Psoas muscle (tissue), 7 donors: ENCODE measurements at regions not wholly inside any gene's neighbourhood (a gene's known extent, or its start where the extent isn't known, plus 50 kb on each side); places are given as distances from the start of the nearest gene placed in this dataset.

Source experiments
- ATAC-seq, 4 donors: fragments of 200-7000 bp; cut with Tn5 transposase; one replicate each; pipeline ENCODE4 v1.9.1; 2020; ENCODE audit warnings: moderate library complexity in 3 of 4, mild to moderate bottlenecking in 2 of 4
- DNase-seq, 2 donors: peaks; one replicate each; pipeline ENCODE4 v3.0.0-alpha.2; 2020
- H3K27ac ChIP-seq: fragments of 200-600 bp; one replicate; pipeline ENCODE4 v1.8.0; 2022
- H3K27me3 ChIP-seq, 3 donors: fragments of 200-600 bp in 1 of 3; one replicate each; pipeline versions ENCODE4 v1.6.1 to v1.8.0; 2013 to 2022; ENCODE audit warnings: low read length in 2 of 3, mild to moderate bottlenecking in 2 of 3, moderate library complexity in 1 of 3; ENCODE audit not compliant: insufficient read depth in 3 of 3
- H3K36me3 ChIP-seq, 2 donors: fragments of 200-600 bp in 1 of 2; one replicate each; pipeline versions ENCODE4 v1.6.1 to v1.8.0; 2013 to 2022; ENCODE audit warnings: low read depth in 1 of 2, mild to moderate bottlenecking in 1 of 2, moderate library complexity in 1 of 2; ENCODE audit not compliant: insufficient read depth in 1 of 2
- H3K4me1 ChIP-seq: fragments of 200-600 bp; one replicate; pipeline ENCODE4 v1.8.0; 2022
- H3K4me3 ChIP-seq: fragments of 200-600 bp; one replicate; pipeline ENCODE4 v1.8.0; 2022; ENCODE audit warnings: mild to moderate bottlenecking
- H3K9me3 ChIP-seq: fragments of 200-600 bp; one replicate; pipeline ENCODE4 v1.8.0; 2022
- WGBS, 3 donors: extraction: QIAGEN DNeasy Blood & Tissue Kit; methylation state at CpG; one replicate each; pipeline versions ENCODE4 v1.1.6 to v1.1.7; 2013; 5-methylcytosine and 5-hydroxymethylcytosine counted together
- intact Hi-C, 2 donors: fragments of 100-400 bp; cut with DNase I; formaldehyde crosslinking; loops; one replicate each; pipeline versions ENCODE4 v1.11.0 to v1.14.2; 2022
- TF ChIP-seq, protein P1 (sequence below): fragments of 200-600 bp; IDR thresholded peaks from one replicate; pipeline ENCODE4 v1.8.0; 2022; ENCODE audit warnings: antibody characterized with exemption
- donor health status: healthy with polysubstance abuse.
- donor health status: DM: no; HTN: no; CAD: no; lungs with moderate emphysema.
- donor health status: Bipolar disorder and iron deficiency.
- donor health status: healthy.
- donor health status: DM: yes; HTN: yes; CAD: no.
- donor health status: DM: no; HTN: no; CAD: no.
- donor health status: DM: yes; HTN: yes; CAD: no.

- Histone ChIP-seq H3K36me3 (no peaks in the 10 kb centered on the region), H3K27ac (no peak overlapping the region), H3K4me1 (no peaks in the 10 kb centered on the region), H3K9me3 (no peaks in the 10 kb centered on the region), H3K4me3 (no peak overlapping the region), H3K27me3 (no peaks in the 10 kb centered on the region)
- WGBS, 3 donors = 92 to 98% (median 93%) methylated on average over 2 of the region's 2 CpGs
- no peak for ATAC-seq
- no peak for DNase-seq
- intact Hi-C loops = no loop called here
- TF ChIP-seq, protein P1, sequence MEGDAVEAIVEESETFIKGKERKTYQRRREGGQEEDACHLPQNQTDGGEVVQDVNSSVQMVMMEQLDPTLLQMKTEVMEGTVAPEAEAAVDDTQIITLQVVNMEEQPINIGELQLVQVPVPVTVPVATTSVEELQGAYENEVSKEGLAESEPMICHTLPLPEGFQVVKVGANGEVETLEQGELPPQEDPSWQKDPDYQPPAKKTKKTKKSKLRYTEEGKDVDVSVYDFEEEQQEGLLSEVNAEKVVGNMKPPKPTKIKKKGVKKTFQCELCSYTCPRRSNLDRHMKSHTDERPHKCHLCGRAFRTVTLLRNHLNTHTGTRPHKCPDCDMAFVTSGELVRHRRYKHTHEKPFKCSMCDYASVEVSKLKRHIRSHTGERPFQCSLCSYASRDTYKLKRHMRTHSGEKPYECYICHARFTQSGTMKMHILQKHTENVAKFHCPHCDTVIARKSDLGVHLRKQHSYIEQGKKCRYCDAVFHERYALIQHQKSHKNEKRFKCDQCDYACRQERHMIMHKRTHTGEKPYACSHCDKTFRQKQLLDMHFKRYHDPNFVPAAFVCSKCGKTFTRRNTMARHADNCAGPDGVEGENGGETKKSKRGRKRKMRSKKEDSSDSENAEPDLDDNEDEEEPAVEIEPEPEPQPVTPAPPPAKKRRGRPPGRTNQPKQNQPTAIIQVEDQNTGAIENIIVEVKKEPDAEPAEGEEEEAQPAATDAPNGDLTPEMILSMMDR = no peak
These were observed 1071.9 kb downstream of the FLRT2 start for GRCh38 chr14:86601813-86602212.

GRCh38 chr14:86597279-86597678, 1067.3 kb downstream of the FLRT2 start:
- DNase-seq = no peak
- WGBS, 3 donors = 70 to 85% (median 78%) methylated on average over 4 of the region's 4 CpGs
- TF ChIP-seq, protein P1 = no peak

GRCh38 chr14:86596024-86596423, 1066.1 kb downstream of the FLRT2 start:
- no peak for ATAC-seq
- Histone ChIP-seq H3K4me1 (no peaks in the 10 kb centered on the region), H3K27ac (no peak overlapping the region), H3K9me3 (no peaks in the 10 kb centered on the region), H3K36me3 (no peaks in the 10 kb centered on the region), H3K27me3 (no peaks in the 10 kb centered on the region), H3K4me3 (no peak overlapping the region)
- TF ChIP-seq, protein P1 = no peak
- 92 to 95% (median 95%) methylated on average over 5 of the region's 5 CpGs for WGBS, 3 donors
- no peak for DNase-seq
- intact Hi-C loops = no loop called here

More at GRCh38 chr14:86597279-86597678, 1067.3 kb downstream of the FLRT2 start:
- Histone ChIP-seq H3K36me3 (no peaks in the 10 kb centered on the region), H3K27me3 (no peaks in the 10 kb centered on the region), H3K4me3 (no peak overlapping the region), H3K9me3 (no peaks in the 10 kb centered on the region), H3K4me1 (no peaks in the 10 kb centered on the region), H3K27ac (no peak overlapping the region)
- no peak for ATAC-seq
- intact Hi-C loops = no loop called here

- H3K9me3 ChIP-seq = no peaks in the 10 kb centered on the region
- H3K4me3 ChIP-seq = no peak overlapping the region
- no peaks in the 10 kb centered on the region for H3K36me3 ChIP-seq
- ATAC-seq (no peak), DNase-seq (no peak)
- intact Hi-C loops = no loop called here
- H3K27ac ChIP-seq = no peak overlapping the region
- H3K4me1 ChIP-seq = no peaks in the 10 kb centered on the region
- WGBS, 3 donors = 93 to 100% (median 96%) methylated on average over 1 of the region's 1 CpG
- TF ChIP-seq, protein P1 = no peak
- no peaks in the 10 kb centered on the region for H3K27me3 ChIP-seq
These were observed 1045.2 kb downstream of the FLRT2 start for GRCh38 chr14:86575141-86575540.

DNA sequence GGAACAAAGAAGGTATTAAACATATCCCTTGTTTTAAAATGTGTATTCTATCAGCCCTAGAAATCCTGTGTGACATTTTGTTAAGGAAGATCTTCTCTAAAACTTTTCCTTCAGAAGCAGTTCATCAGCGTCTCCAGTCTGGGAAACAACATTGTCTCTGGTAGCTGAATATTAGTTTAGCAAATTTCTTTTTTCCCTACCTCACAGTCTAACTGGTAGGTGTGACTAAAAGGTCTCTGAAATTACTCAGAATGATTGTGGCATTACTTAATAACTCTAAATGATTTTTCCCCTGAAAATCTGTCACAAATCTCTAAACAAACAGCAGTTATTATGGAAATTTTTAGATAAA, 1044.8 kb downstream of the FLRT2 start:
- Histone ChIP-seq H3K4me3 (no peak overlapping the region), H3K27me3 (no peaks in the 10 kb centered on the region), H3K4me1 (no peaks in the 10 kb centered on the region), H3K36me3 (no peaks in the 10 kb centered on the region), H3K27ac (no peak overlapping the region), H3K9me3 (no peaks in the 10 kb centered on the region)
- intact Hi-C loops = no loop called here
- TF ChIP-seq, protein P1 = no peak
- DNase-seq (no peak), ATAC-seq (no peak)
- WGBS, 3 donors = 78 to 83% (median 82%) methylated on average over 1 of the region's 1 CpG
